Activated CD8-positive, alpha-beta memory T cell treated with anti-CD3 and anti-CD28 coated beads for 36 hours (primary cell): ENCODE measurements at regions not wholly inside any gene's neighbourhood (a gene's known extent, or its start where the extent isn't known, plus 50 kb on each side); places are given as distances from the start of the nearest gene placed in this dataset.
"Not testable (repeated sequence)": the region's sequence is repeated elsewhere in the genome, so short reads cannot be mapped to it uniquely, and the experiment has no call there.

Experiments
- CTCF ChIA-PET: fragments of 350-600 bp; sonication (Branson Sonifier 250); formaldehyde crosslinking; loops from one replicate; lab custom pipeline; 2021; ENCODE audit warnings: antibody characterized with exemption; lab: Charles Lee
- POLR2A ChIA-PET: fragments of 350-600 bp; sonication (Branson Sonifier 250); formaldehyde crosslinking; loops from one replicate; lab custom pipeline; 2021; ENCODE audit warnings: antibody characterized with exemption; lab: Charles Lee

DNA sequence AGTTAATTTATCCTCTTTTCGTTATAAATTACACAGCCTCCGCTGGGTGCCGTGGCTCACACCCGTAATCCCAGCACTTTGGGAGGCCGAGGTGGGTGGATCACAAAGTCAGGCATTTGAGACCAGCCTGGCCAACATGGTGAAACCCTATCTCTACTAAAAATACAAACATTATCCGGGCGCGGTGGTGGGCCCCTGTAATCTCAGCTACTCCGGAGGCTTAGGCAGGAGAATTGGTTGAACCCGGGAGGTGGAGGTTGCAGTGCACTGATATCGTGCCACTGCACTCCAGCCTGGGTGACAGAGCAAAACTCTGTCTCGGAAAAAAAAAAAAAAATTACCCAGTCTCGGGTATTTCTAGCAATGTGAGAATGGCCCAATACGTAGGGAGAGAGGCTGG lies 590.6 kb downstream of the RFPL4B start:
- POLR2A ChIA-PET: not testable (repeated sequence)
- CTCF ChIA-PET: interaction anchor here (0.7 kb wide), 1 partner anchor 495 kb away, joined by 3 read pairs; no protein-coding TSS in a partner anchor

DNA sequence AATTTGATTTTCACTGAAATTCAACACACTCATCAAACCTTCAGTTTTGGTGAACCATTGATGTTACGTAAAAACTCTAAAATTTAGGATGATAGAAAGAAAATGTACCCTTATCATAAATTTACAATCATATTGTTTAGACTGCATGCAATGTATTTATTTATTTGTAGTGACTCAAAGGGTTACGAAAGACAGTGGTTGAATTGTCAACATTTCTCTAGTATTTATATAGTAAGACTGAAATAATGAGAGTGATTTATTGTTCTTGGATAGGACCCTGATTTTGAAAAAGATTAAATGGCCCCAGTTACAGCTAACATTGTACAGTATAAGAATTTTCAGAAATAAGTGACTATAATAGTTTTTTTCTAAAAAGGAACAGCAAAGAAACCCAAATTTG lies 591.5 kb downstream of the RFPL4B start:
- ChIA-PET POLR2A (no interaction called here), CTCF (no interaction called here)

- POLR2A ChIA-PET: no interaction called here
- CTCF ChIA-PET: no interaction called here
These were observed 592.4 kb downstream of the RFPL4B start for GRCh38 chr6:112939563-112939962.

GRCh38 chr6:112941613-112942012 lies 594.5 kb downstream of the RFPL4B start:
- ChIA-PET POLR2A (no interaction called here), CTCF (no interaction called here)

DNA sequence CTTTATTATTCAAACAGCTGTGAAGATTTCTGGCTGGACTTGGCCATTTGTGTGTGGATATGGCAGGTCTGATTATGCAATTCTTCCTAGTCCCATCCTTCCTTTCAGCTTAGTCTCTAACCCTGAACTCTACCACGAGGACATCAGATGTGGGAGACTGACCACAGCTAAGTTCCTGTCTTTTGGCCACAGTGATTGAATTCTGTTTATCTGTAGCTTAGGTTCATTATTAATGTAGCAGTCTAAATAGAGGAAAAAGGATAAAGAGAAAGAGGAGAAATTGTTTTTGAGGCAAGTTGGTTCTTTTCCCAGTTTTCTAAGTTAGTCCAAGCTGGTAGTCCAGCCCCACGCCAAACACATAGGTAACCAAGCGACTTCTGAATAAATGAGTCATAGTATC lies 598.9 kb downstream of the RFPL4B start:
- POLR2A ChIA-PET: no interaction called here
- CTCF ChIA-PET: no interaction called here

GRCh38 chr6:112947507-112947906 lies 600.4 kb downstream of the RFPL4B start:
- ChIA-PET POLR2A (no interaction called here), CTCF (no interaction called here)

GRCh38 chr6:112951829-112952228 lies 604.7 kb downstream of the RFPL4B start:
- CTCF ChIA-PET: no interaction called here

GRCh38 chr6:112955743-112956142 lies 608.6 kb downstream of the RFPL4B start:
- POLR2A ChIA-PET, CTCF ChIA-PET: not testable (repeated sequence)

More at GRCh38 chr6:112951829-112952228, 604.7 kb downstream of the RFPL4B start:
- POLR2A ChIA-PET: no interaction called here

GRCh38 chr6:112956696-112957535 lies 609.8 kb downstream of the RFPL4B start:
- CTCF ChIA-PET: no interaction called here
- POLR2A ChIA-PET: no interaction called here

DNA sequence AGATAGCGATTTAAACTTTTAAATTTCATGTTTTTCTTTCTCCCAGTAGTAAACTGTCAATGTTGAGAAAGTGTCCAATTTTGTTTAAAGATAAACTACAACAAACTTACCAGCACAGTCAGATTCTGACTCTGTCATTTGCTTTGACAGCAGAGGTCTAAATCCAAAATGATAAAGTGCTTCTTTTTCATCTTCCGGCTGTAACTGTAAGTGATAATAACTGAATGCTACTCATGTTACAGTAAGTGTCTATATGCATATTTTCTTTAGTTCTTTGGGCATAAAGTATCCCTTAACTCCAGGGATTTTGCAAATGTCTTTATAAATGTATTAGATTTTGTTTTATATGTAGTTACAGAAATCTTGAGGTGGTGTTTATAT lies 610.4 kb downstream of the RFPL4B start:
- POLR2A ChIA-PET: no interaction called here
- CTCF ChIA-PET: no interaction called here

- CTCF ChIA-PET, POLR2A ChIA-PET: not testable (repeated sequence)
These were observed 613.0 kb downstream of the RFPL4B start for GRCh38 chr6:112960130-112960529.

GRCh38 chr6:112967974-112968373 lies 620.8 kb downstream of the RFPL4B start:
- ChIA-PET POLR2A (no interaction called here), CTCF (no interaction called here)

GRCh38 chr6:112971651-112972050 lies 624.5 kb downstream of the RFPL4B start:
- POLR2A ChIA-PET: no interaction called here
- CTCF ChIA-PET: no interaction called here

DNA sequence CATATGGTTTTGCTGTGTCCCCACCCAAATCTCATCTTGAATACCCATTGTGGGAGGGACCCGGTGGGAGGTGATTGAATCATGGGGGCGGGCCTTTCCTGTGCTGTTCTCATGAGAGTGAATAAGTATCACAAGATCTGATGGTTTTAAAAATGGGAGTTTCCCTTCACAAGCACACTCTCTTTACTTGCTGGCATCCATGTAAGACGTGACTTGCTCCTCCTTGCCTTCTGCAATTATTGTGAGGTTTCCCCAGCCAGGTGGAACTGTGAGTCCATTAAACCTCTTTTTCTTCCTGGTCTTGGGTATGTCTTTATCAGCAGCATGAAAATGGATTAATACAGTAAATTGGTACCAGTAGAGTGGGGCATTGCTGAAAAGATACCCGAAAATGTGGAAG lies 627.8 kb downstream of the RFPL4B start:
- CTCF ChIA-PET, POLR2A ChIA-PET: not testable (repeated sequence)

- CTCF ChIA-PET, POLR2A ChIA-PET: not testable (repeated sequence)
These were observed 629.4 kb downstream of the RFPL4B start for GRCh38 chr6:112976579-112976978.

DNA sequence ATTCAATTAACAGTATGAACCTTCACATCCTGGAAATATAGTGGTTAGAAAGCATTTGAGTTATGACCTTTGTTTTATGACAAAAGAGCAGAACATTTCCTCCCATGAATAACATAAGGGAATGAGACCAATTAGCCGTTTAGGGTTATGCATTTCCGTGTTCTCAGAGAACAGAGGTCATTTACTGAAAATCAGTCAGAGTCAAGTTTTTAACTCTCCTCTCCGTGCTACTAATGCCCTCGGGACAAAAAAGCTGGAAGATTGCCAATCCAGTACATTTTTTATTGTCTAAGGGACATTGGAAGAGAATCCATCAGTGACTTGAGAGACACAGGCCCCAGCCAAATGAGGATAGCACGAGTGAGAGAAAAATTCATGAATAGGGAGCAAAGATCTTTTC lies 632.7 kb downstream of the RFPL4B start:
- ChIA-PET CTCF (no interaction called here), POLR2A (no interaction called here)

DNA sequence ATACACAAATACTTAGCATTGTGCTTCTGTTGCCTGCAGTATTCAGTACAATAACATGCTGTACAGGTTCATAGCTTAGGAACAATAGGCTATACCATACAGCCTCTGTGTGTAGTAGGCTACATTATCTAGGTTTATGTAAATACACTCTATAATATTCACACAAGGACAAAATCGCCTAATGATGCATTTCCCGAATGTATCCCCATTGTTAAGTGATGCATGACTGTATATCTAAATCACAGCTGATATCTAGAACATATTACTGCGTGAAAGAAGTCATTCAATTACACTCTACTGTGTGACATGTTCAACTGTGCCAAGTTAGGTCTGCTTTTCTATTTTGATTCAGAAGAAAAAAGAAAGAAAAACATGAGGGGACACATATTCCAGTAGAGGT lies 633.5 kb downstream of the RFPL4B start:
- POLR2A ChIA-PET: no interaction called here
- CTCF ChIA-PET: no interaction called here

GRCh38 chr6:112983713-112984261 lies 636.7 kb downstream of the RFPL4B start:
- ChIA-PET POLR2A (no interaction called here), CTCF (no interaction called here)

- ChIA-PET CTCF (no interaction called here), POLR2A (no interaction called here)
These were observed 637.8 kb downstream of the RFPL4B start for GRCh38 chr6:112984899-112985298.

DNA sequence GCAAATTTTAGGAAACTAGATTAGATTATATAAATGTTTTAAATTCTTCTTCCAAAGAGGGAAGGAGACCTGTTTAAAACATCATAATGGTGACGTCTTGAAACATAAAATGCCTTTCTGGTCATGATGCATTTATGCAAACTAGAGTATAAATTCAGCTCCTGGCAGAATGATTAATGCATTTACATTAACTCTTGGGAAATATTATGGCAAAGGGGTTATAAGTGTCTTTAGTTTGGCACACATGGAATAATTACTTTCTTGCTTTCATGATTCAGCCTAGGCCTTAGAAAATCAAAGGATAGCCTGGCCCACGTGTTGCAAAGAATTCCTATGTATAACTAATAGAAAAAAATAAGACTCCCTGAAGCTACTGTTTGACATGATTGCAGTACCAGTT lies 639.2 kb downstream of the RFPL4B start:
- ChIA-PET CTCF (no interaction called here), POLR2A (no interaction called here)

GRCh38 chr6:112988748-112989147 lies 641.6 kb downstream of the RFPL4B start:
- ChIA-PET POLR2A (no interaction called here), CTCF (no interaction called here)
